Sigmoid colon (tissue), 6 donors: ENCODE measurements at regions not wholly inside any gene's neighbourhood (a gene's known extent, or its start where the extent isn't known, plus 50 kb on each side); places are given as distances from the start of the nearest gene placed in this dataset.
"Not testable (repeated sequence)": the region's sequence is repeated elsewhere in the genome, so short reads cannot be mapped to it uniquely, and the experiment has no call there.

Experiments
- DNase-seq: peaks from one replicate; pipeline ENCODE4 v3.0.0-alpha.2; 2019
- H3K27ac ChIP-seq, 4 donors: fragments of 200-600 bp; sonication (generic); one replicate each; pipeline ENCODE4 v1.5.1; 2016 to 2019; ENCODE audit warnings: mild to moderate bottlenecking in 1 of 4
- H3K27me3 ChIP-seq, 3 donors: fragments of 200-600 bp; sonication (generic); one replicate each; pipeline ENCODE4 v1.5.1; 2019; ENCODE audit warnings: mild to moderate bottlenecking in 1 of 3
- H3K36me3 ChIP-seq, 4 donors: fragments of 200-600 bp; sonication (generic); one replicate each; pipeline ENCODE4 v1.5.1; 2016 to 2019
- H3K4me1 ChIP-seq, 4 donors: fragments of 200-600 bp; sonication (generic); one replicate each; pipeline ENCODE4 v1.5.1; 2017 to 2019
- H3K4me3 ChIP-seq, 4 donors: fragments of 200-600 bp; sonication (generic); one replicate each; pipeline ENCODE4 v1.5.1; 2017 to 2019; ENCODE audit warnings: mild to moderate bottlenecking in 2 of 4, moderate library complexity in 1 of 4
- H3K9me3 ChIP-seq, 4 donors: fragments of 200-600 bp in 3 of 4; sonication (generic) in 3 of 4; one replicate each; pipeline versions ENCODE4 v1.5.1 to v1.6.1; 2013 to 2019
- CTCF ChIP-seq, 4 experiments: fragments of 450-650 bp in 3 of 4; fragments of 200-600 bp in 1 of 4; IDR thresholded peaks; one replicate each; pipeline ENCODE4 v1.5.1; 2016 to 2019; ENCODE audit warnings: antibody characterized with exemption in 4 of 4, mild to moderate bottlenecking in 3 of 4, moderate library complexity in 2 of 4
- EP300 ChIP-seq, 4 donors: sonication (generic); formaldehyde crosslinking; IDR thresholded peaks; one replicate each; pipeline ENCODE4 v1.6.1; 2017; ENCODE audit warnings: antibody characterized with exemption in 4 of 4
- POLR2A ChIP-seq, 2 donors: fragments of 450-650 bp; IDR thresholded peaks; one replicate each; pipeline ENCODE4 v1.6.1; 2016; ENCODE audit warnings: antibody characterized with exemption in 2 of 2, mild to moderate bottlenecking in 2 of 2, moderate library complexity in 2 of 2
- POLR2AphosphoS5 ChIP-seq, 4 donors: sonication (generic); formaldehyde crosslinking; IDR thresholded peaks; one replicate each; pipeline ENCODE4 v1.6.1; 2017; ENCODE audit warnings: antibody characterized with exemption in 4 of 4
- WGBS, 2 donors: extraction: QIAGEN DNeasy Blood & Tissue Kit; methylation state at CpG; one replicate each; pipeline ENCODE4 v1.1.7; 2013; 5-methylcytosine and 5-hydroxymethylcytosine counted together
- intact Hi-C: fragments of 100-400 bp; cut with DNase I; formaldehyde crosslinking; loops from one replicate; pipeline ENCODE4 v1.15.1; 2023
- donor health status: healthy with polysubstance abuse.
- donor health status: healthy.

- no peak overlapping the region for H3K27ac ChIP-seq
- no peaks in the 10 kb centered on the region for H3K27me3 ChIP-seq
- H3K9me3 ChIP-seq, result no peaks in the 10 kb centered on the region
- TF ChIP-seq POLR2A (IDR thresholded peaks at IDR 0.05) (no peak), CTCF (IDR thresholded peaks at IDR 0.05) (no peak), EP300 (IDR thresholded peaks at IDR 0.05) (no peak), POLR2AphosphoS5 (IDR thresholded peaks at IDR 0.05) (no peak)
- no peak overlapping the region for H3K4me3 ChIP-seq
- no peaks in the 10 kb centered on the region for H3K36me3 ChIP-seq
- DNase-seq, result no peak
- 40 to 53% methylated on average over 3 of the region's 3 CpGs for WGBS, 2 donors
- H3K4me1 ChIP-seq, result no peaks in the 10 kb centered on the region
- intact Hi-C loops, result no loop called here
Measured at GRCh38 chr5:42168091-42168670, 243.1 kb downstream of the FBXO4 start.

GRCh38 chr5:42176118-42176517 lies 247.1 kb upstream of the GHR start:
- intact Hi-C loops, H3K4me1 ChIP-seq, H3K27ac ChIP-seq, H3K9me3 ChIP-seq, H3K36me3 ChIP-seq, H3K4me3 ChIP-seq, H3K27me3 ChIP-seq, DNase-seq: not testable (repeated sequence)
- WGBS, 2 donors, result 78 to 90% methylated on average over 3 of the region's 3 CpGs

- H3K9me3 ChIP-seq, DNase-seq, H3K27ac ChIP-seq, intact Hi-C loops, H3K27me3 ChIP-seq, H3K4me1 ChIP-seq, H3K36me3 ChIP-seq, H3K4me3 ChIP-seq: not testable (repeated sequence)
- 0 to 6% methylated on average over 1 of the region's 1 CpG for WGBS, 2 donors
Measured at GRCh38 chr5:42179843-42180242, 243.4 kb upstream of the GHR start.

GRCh38 chr5:42216904-42217303 lies 206.3 kb upstream of the GHR start:
- Histone ChIP-seq H3K9me3 (no peaks in the 10 kb centered on the region), H3K4me1 (no peaks in the 10 kb centered on the region), H3K27ac (no peak overlapping the region), H3K4me3 (no peak overlapping the region), H3K36me3 (no peaks in the 10 kb centered on the region), H3K27me3 (no peaks in the 10 kb centered on the region)
- no peak for DNase-seq
- 69 to 86% methylated on average over 4 of the region's 4 CpGs for WGBS, 2 donors
- intact Hi-C loops, result no loop called here
- TF ChIP-seq CTCF (IDR thresholded peaks at IDR 0.05) (no peak), EP300 (IDR thresholded peaks at IDR 0.05) (no peak), POLR2A (IDR thresholded peaks at IDR 0.05) (no peak), POLR2AphosphoS5 (IDR thresholded peaks at IDR 0.05) (no peak)

- no peaks in the 10 kb centered on the region for H3K36me3 ChIP-seq
- H3K4me3 ChIP-seq, result no peak overlapping the region
- no peaks in the 10 kb centered on the region for H3K4me1 ChIP-seq
- no peaks in the 10 kb centered on the region for H3K27me3 ChIP-seq
- intact Hi-C loops, result no loop called here
- no peak for DNase-seq
- TF ChIP-seq POLR2AphosphoS5 (IDR thresholded peaks at IDR 0.05), result no peak
- no peak for TF ChIP-seq CTCF (IDR thresholded peaks at IDR 0.05)
- no peak for TF ChIP-seq POLR2A (IDR thresholded peaks at IDR 0.05)
- TF ChIP-seq EP300 (IDR thresholded peaks at IDR 0.05), result no peak
- H3K27ac ChIP-seq, result no peak overlapping the region
- H3K9me3 ChIP-seq, result no peaks in the 10 kb centered on the region
- WGBS, 2 donors, result 87 to 88% methylated on average over 2 of the region's 2 CpGs
Measured at GRCh38 chr5:42217791-42218190, 205.4 kb upstream of the GHR start.

GRCh38 chr5:42225009-42225408 lies 198.2 kb upstream of the GHR start:
- no peak for DNase-seq
- intact Hi-C loops, result no loop called here
- Histone ChIP-seq H3K4me1 (no peaks in the 10 kb centered on the region), H3K27ac (no peak overlapping the region), H3K27me3 (no peaks in the 10 kb centered on the region), H3K36me3 (no peaks in the 10 kb centered on the region), H3K4me3 (no peak overlapping the region), H3K9me3 (no peaks in the 10 kb centered on the region)
- TF ChIP-seq POLR2A (IDR thresholded peaks at IDR 0.05) (no peak), POLR2AphosphoS5 (IDR thresholded peaks at IDR 0.05) (no peak), CTCF (IDR thresholded peaks at IDR 0.05) (no peak), EP300 (IDR thresholded peaks at IDR 0.05) (no peak)
- 68 to 75% methylated on average over 2 of the region's 2 CpGs for WGBS, 2 donors
